Endodermal cell (in vitro differentiated cells): ENCODE measurements at regions not wholly inside any gene's neighbourhood (a gene's known extent, or its start where the extent isn't known, plus 50 kb on each side); places are given as distances from the start of the nearest gene placed in this dataset.

ENCODE experiments used
- DNase-seq: peaks from one replicate; pipeline ENCODE4 v3.0.0-alpha.2; 2017
- H3K27ac ChIP-seq: 2 replicates; pipeline ENCODE4 v1.5.1; 2013; ENCODE audit warnings: mild to moderate bottlenecking, low read depth, low read length, moderate library complexity
- H3K27me3 ChIP-seq: 2 replicates; pipeline ENCODE4 v1.6.1; 2013; ENCODE audit warnings: mild to moderate bottlenecking, low read length, moderate library complexity; ENCODE audit not compliant: insufficient read depth, control insufficient read depth, poor library complexity, severe bottlenecking
- H3K36me3 ChIP-seq: 2 replicates; pipeline ENCODE4 v1.7.0; 2013; ENCODE audit warnings: mild to moderate bottlenecking, low read length, moderate library complexity; ENCODE audit not compliant: control insufficient read depth, insufficient read depth
- H3K4me1 ChIP-seq: one replicate; pipeline ENCODE4 v1.7.0; 2013; ENCODE audit warnings: low read length; ENCODE audit not compliant: control insufficient read depth, insufficient read depth
- H3K4me3 ChIP-seq: 2 replicates; pipeline ENCODE4 v1.5.1; 2013; ENCODE audit warnings: mild to moderate bottlenecking, low read length, moderate library complexity
- H3K9ac ChIP-seq: 2 replicates; pipeline ENCODE4 v1.6.1; 2013; ENCODE audit warnings: mild to moderate bottlenecking, low read length, moderate library complexity; ENCODE audit not compliant: poor library complexity, severe bottlenecking; ENCODE audit errors: extremely low read depth
- H3K9me3 ChIP-seq: 2 replicates; pipeline ENCODE4 v1.6.1; 2013; ENCODE audit warnings: mild to moderate bottlenecking, low read length, moderate library complexity; ENCODE audit not compliant: control insufficient read depth
- H3K27ac Mint-ChIP-seq: 2 replicates; pipeline ENCODE4 v1.8.0; 2020; ENCODE audit warnings: mixed read lengths
- H3K27me3 Mint-ChIP-seq: 2 replicates; pipeline ENCODE4 v1.8.0; 2021; ENCODE audit warnings: mild to moderate bottlenecking, mixed read lengths; ENCODE audit not compliant: insufficient read depth
- H3K36me3 Mint-ChIP-seq: 2 replicates; pipeline ENCODE4 v1.8.0; 2020; ENCODE audit warnings: low read depth, mixed read lengths
- H3K4me1 Mint-ChIP-seq: 2 replicates; pipeline ENCODE4 v1.8.0; 2020; ENCODE audit warnings: mixed read lengths
- H3K4me3 Mint-ChIP-seq: 2 replicates; pipeline ENCODE4 v1.8.0; 2020; ENCODE audit warnings: mild to moderate bottlenecking, moderate library complexity, mixed read lengths
- H3K9me3 Mint-ChIP-seq: 2 replicates; pipeline ENCODE4 v1.8.0; 2020; ENCODE audit warnings: mild to moderate bottlenecking, mixed read lengths
- WGBS, 2 experiments: methylation state at CpG; one replicate each; pipeline versions ENCODE4 v1.1.5 to v1.1.7; 2013; ENCODE audit warnings: missing lambda C conversion rate in 2 of 2, mixed read lengths in 1 of 2; ENCODE audit not compliant: insufficient coverage in 1 of 2, insufficient read length in 1 of 2; 5-methylcytosine and 5-hydroxymethylcytosine counted together
- TF ChIP-seq, protein P1 (sequence below): fragments of 200-600 bp; sonication (generic); conservative IDR thresholded peaks from 2 replicates; pipeline ENCODE4 v1.5.0; 2021; ENCODE audit warnings: antibody characterized with exemption, mild to moderate bottlenecking

DNA sequence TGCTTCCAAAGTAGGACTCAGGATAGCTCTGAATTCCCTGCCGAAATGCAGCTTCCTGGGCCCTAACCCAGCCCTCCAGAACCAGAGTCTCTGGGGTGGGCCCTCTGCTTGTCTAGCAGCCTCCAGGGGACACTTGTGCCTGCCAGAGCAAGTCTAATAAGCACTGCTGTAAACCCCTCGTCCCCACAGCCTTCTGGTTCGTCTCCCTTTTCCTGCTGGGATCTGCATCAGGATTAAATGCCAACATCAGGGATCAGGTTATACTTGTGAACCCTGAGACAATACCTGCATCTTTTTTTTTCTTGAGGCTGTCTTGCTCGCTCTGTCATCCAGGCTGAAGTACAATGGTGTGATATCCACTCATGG lies 282.0 kb downstream of the SEC14L1 start:
- TF ChIP-seq, protein P1, sequence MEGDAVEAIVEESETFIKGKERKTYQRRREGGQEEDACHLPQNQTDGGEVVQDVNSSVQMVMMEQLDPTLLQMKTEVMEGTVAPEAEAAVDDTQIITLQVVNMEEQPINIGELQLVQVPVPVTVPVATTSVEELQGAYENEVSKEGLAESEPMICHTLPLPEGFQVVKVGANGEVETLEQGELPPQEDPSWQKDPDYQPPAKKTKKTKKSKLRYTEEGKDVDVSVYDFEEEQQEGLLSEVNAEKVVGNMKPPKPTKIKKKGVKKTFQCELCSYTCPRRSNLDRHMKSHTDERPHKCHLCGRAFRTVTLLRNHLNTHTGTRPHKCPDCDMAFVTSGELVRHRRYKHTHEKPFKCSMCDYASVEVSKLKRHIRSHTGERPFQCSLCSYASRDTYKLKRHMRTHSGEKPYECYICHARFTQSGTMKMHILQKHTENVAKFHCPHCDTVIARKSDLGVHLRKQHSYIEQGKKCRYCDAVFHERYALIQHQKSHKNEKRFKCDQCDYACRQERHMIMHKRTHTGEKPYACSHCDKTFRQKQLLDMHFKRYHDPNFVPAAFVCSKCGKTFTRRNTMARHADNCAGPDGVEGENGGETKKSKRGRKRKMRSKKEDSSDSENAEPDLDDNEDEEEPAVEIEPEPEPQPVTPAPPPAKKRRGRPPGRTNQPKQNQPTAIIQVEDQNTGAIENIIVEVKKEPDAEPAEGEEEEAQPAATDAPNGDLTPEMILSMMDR: no peak
- Histone ChIP-seq H3K36me3 (peaks cover 9% of the 10 kb centered on the region), H3K4me1 (peaks cover 35% of the 10 kb centered on the region), H3K27ac (no peak overlapping the region), H3K4me3 (no peak overlapping the region), H3K27me3 (no peaks in the 10 kb centered on the region), H3K9ac (no peak overlapping the region), H3K9me3 (no peaks in the 10 kb centered on the region)
- Mint-ChIP-seq H3K9me3 (no peaks in the 10 kb centered on the region), H3K27ac (peak overlapping the region; percentile 55), H3K4me3 (no peak overlapping the region), H3K4me1 (peaks cover 45% of the 10 kb centered on the region), H3K27me3 (no peaks in the 10 kb centered on the region), H3K36me3 (no peaks in the 10 kb centered on the region)
- DNase-seq: no peak
- 90 to 93% methylated on average over 4 of the region's 4 CpGs for WGBS, 2 experiments

DNA sequence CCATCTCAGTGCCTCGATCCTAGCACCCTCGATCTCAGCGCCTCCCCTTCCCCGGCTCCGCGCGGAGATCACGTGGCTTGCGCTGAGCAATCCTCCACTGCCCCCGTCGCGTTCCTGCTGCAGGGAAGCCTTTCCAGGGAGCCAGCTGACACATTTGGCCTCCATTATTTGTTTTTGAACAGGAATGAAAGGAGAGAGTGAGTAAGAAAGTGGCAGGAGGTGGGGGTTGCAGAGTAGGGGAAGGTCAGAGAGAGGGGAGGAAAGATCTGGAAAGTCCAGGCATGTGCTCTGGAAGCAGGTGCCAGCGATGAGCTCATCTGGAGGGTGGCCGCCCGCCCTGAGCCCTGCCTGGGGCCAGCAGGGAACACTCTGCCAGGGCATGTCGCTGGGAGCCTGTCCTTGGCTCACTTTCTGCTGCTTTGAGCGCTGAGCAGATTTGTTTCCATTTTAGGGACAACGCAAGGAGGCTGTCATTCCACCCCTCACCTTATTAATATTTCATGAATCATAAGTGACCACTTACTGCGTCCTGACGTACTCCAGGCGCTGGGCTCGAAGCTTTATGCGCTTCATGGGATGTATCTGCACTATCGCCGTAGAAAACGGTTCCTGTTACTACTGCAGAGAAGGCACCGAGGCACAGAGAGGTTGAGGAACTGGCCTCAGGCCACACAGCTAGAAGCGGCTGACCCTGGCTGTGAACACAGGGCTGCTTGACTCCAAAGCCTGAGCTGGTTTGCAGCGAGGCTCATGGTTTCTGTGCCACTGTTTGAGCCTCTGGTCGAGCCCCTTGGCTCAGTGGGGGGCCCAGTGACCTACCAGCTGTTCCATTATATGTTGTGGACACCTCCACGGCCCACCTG lies 283.1 kb downstream of the SEC14L1 start:
- H3K9me3 ChIP-seq: no peaks in the 10 kb centered on the region
- peak overlapping the region; percentile 14 for H3K27ac Mint-ChIP-seq
- H3K4me3 ChIP-seq: no peak overlapping the region
- no peaks in the 10 kb centered on the region for H3K36me3 Mint-ChIP-seq
- DNase-seq: no peak
- H3K4me3 Mint-ChIP-seq: no peak overlapping the region
- WGBS, 2 experiments: 90 to 93% methylated on average over 25 to 31 of the region's 31 CpGs
- H3K4me1 Mint-ChIP-seq: peaks cover 41% of the 10 kb centered on the region
- H3K27me3 Mint-ChIP-seq: no peaks in the 10 kb centered on the region
- peak overlapping the region; percentile 62 for H3K27ac ChIP-seq
- H3K4me1 ChIP-seq: peaks cover 32% of the 10 kb centered on the region
- no peak overlapping the region for H3K9ac ChIP-seq
- H3K9me3 Mint-ChIP-seq: no peaks in the 10 kb centered on the region
- TF ChIP-seq, protein P1: no peak
- no peaks in the 10 kb centered on the region for H3K27me3 ChIP-seq
- peaks cover 9% of the 10 kb centered on the region for H3K36me3 ChIP-seq

DNA sequence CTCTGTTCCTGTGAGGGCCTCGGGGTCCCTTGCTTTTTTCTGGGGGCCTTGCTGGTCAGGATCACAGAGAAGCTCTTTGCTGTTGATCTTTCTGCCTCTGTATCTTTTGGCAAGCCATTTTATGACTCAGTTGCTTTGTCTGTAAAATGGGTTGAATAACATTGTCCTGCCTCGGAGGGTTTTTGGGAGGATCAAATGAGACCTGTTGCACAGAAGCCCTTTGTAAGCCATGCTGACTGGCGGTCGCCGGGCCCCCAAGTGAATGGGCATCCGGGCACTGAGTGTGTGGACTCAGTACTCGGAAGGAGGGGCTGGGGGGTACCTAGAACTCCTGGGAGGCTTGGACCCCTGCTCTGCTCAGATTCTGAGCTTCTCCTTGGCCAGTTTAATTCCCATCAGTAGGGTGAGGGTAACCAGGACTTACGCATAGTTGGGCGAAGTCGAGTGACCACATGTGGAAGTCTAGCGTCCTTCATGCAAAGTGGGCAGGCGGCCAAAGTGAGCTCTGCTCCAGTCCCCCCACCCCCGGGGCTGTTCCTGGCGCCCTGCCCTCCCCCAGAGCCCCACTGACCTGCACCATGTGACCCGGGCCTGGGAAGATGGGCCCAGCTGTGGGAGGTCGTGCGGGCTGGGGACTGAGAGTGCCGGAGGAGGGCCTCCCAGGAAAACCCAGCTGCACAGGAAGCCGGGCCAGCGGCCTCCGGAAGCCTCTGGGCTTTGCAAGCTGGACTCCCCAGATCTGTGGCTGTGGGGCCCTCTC lies 284.0 kb downstream of the SEC14L1 start:
- WGBS, 2 experiments: 85 to 97% methylated on average over 10 to 21 of the region's 21 CpGs

More for the DNA sequence above, 284.0 kb downstream of the SEC14L1 start:
- peak overlapping the region; percentile 7 for H3K27ac ChIP-seq
- Mint-ChIP-seq H3K27me3 (no peaks in the 10 kb centered on the region), H3K4me1 (peaks cover 35% of the 10 kb centered on the region), H3K36me3 (no peaks in the 10 kb centered on the region), H3K9me3 (no peaks in the 10 kb centered on the region), H3K4me3 (no peak overlapping the region), H3K27ac (no peak overlapping the region)
- TF ChIP-seq, protein P1: no peak
- peak; percentile 76 for DNase-seq
- no peak overlapping the region for H3K4me3 ChIP-seq
- H3K4me1 ChIP-seq: peaks cover 27% of the 10 kb centered on the region
- no peaks in the 10 kb centered on the region for H3K9me3 ChIP-seq
- peaks cover 9% of the 10 kb centered on the region for H3K36me3 ChIP-seq
- no peaks in the 10 kb centered on the region for H3K27me3 ChIP-seq
- no peak overlapping the region for H3K9ac ChIP-seq
